ENCODE measurements at regions not wholly inside any gene's neighbourhood (a gene's known extent, or its start where the extent isn't known, plus 50 kb on each side); places are given as distances from the start of the nearest gene placed in this dataset.

DNA sequence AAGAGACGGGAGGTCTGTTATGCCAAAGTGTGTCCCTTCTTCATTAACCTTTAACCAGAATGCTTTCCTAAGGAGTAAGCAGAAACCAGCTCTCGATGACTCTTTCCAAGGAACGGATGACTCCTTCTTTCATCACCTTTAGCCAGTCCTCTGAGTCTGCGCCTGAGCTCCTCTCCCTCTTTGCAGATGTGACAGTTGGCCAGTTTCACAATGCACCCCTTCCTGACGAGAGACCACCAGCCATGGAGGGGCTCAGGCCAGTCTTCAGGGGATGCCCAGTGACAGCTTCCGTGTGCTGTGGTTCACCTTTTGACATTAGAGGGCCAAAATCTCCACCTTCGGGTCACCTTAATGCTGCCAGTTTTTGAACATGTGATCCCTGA is 826.1 kb downstream of the TBC1D22A start:
- TF ChIP-seq, protein P1, sequence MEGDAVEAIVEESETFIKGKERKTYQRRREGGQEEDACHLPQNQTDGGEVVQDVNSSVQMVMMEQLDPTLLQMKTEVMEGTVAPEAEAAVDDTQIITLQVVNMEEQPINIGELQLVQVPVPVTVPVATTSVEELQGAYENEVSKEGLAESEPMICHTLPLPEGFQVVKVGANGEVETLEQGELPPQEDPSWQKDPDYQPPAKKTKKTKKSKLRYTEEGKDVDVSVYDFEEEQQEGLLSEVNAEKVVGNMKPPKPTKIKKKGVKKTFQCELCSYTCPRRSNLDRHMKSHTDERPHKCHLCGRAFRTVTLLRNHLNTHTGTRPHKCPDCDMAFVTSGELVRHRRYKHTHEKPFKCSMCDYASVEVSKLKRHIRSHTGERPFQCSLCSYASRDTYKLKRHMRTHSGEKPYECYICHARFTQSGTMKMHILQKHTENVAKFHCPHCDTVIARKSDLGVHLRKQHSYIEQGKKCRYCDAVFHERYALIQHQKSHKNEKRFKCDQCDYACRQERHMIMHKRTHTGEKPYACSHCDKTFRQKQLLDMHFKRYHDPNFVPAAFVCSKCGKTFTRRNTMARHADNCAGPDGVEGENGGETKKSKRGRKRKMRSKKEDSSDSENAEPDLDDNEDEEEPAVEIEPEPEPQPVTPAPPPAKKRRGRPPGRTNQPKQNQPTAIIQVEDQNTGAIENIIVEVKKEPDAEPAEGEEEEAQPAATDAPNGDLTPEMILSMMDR (IDR thresholded peaks at IDR 0.05) = no peak
- TF ChIP-seq ZFX (IDR thresholded peaks at IDR 0.05; ENCODE audit: borderline replicate concordance) = no peak
